Cardiac fibroblast (primary cell): ENCODE measurements at regions not wholly inside any gene's neighbourhood (a gene's known extent, or its start where the extent isn't known, plus 50 kb on each side); places are given as distances from the start of the nearest gene placed in this dataset.

Experiments
- DNase-seq, 2 donors: peaks; one replicate each; pipeline versions ENCODE4 v3.0.0 to v3.0.0-alpha.2; 2010; ENCODE audit warnings: low read depth in 2 of 2
- H3K4me3 ChIP-seq, 2 donors: replicated peaks in 1 of 2; 1 replicate in 1 of 2; 2 replicates in 1 of 2; pipeline ENCODE4 v1.5.1; 2011; ENCODE audit warnings: low read depth in 2 of 2, low read length in 2 of 2, mild to moderate bottlenecking in 2 of 2, moderate library complexity in 1 of 2
- CTCF ChIP-seq: IDR thresholded peaks from one replicate; pipeline ENCODE4 v1.5.1; 2011; ENCODE audit warnings: low read depth, mild to moderate bottlenecking, low read length, inconsistent platforms

- TF ChIP-seq CTCF, result no peak
- H3K4me3 ChIP-seq, result no peak overlapping the region
- DNase-seq, result peak in 1 of 2 donors; percentile 41
These were observed 273.0 kb upstream of the COL8A1 start for GRCh38 chr3:99365396-99365795.

- no peak for TF ChIP-seq CTCF
- no peak overlapping the region for H3K4me3 ChIP-seq
- no peak for DNase-seq
These were observed 281.3 kb upstream of the COL8A1 start for GRCh38 chr3:99357131-99357530.

GRCh38 chr3:99356696-99357095 lies 281.7 kb upstream of the COL8A1 start:
- no peak overlapping the region for H3K4me3 ChIP-seq
- DNase-seq, result no peak
- no peak for TF ChIP-seq CTCF

GRCh38 chr3:99355465-99355864 lies 282.9 kb upstream of the COL8A1 start:
- TF ChIP-seq CTCF, result no peak
- peak in 1 of 2 donors; percentile 55 for DNase-seq
- H3K4me3 ChIP-seq, result no peak overlapping the region

GRCh38 chr3:99352811-99353210 lies 285.6 kb upstream of the COL8A1 start:
- TF ChIP-seq CTCF, result no peak
- DNase-seq, result no peak
- H3K4me3 ChIP-seq, result no peak overlapping the region

- TF ChIP-seq CTCF, result no peak
- no peak overlapping the region for H3K4me3 ChIP-seq
- no peak for DNase-seq
These were observed 287.3 kb upstream of the COL8A1 start for GRCh38 chr3:99351122-99351521.

GRCh38 chr3:99348451-99348850 lies 289.9 kb upstream of the COL8A1 start:
- TF ChIP-seq CTCF, result no peak

More at GRCh38 chr3:99348451-99348850, 289.9 kb upstream of the COL8A1 start:
- no peak for DNase-seq
- H3K4me3 ChIP-seq, result no peak overlapping the region
